ENCODE measurements at regions not wholly inside any gene's neighbourhood (a gene's known extent, or its start where the extent isn't known, plus 50 kb on each side); places are given as distances from the start of the nearest gene placed in this dataset.
"Not testable (repeated sequence)": the region's sequence is repeated elsewhere in the genome, so short reads cannot be mapped to it uniquely, and the experiment has no call there.

GRCh38 chr6:75031102-75031501 is 174.8 kb downstream of the COL12A1 start:
- not testable (repeated sequence) for H3K36me3 Mint-ChIP-seq (ENCODE audit: insufficient read depth); H3K4me1 Mint-ChIP-seq (ENCODE audit: low read depth); H3K4me3 Mint-ChIP-seq (ENCODE audit: low read depth); H3K27me3 Mint-ChIP-seq; H3K27ac Mint-ChIP-seq; H3K9me3 Mint-ChIP-seq (ENCODE audit: low read depth); DNase-seq (ENCODE audit: low spot score, unreplicated experiment)

DNA sequence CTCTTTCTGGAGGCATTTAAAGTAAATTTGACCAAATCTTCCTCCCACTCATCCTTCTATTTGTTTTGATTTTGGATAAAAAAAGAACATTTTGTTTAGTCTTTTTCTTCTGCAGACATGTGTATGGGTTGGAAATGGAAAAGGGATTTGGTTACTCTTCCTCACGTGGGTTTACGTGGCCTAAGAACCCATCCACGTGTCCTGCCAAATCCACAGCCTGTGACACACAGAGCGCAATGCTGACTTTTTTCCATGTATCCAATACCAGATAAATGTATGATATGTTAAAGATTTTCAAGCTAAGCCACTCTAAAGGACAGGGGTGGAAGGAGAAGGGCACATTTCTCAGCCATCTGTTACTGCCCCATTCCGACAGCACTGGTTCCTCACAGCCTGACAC is 176.5 kb downstream of the COL12A1 start:
- no peaks in the 10 kb centered on the region for H3K9me3 Mint-ChIP-seq (ENCODE audit: low read depth)
- no peak overlapping the region for H3K27ac Mint-ChIP-seq
- DNase-seq (ENCODE audit: low spot score, unreplicated experiment) = no peak
- no peaks in the 10 kb centered on the region for H3K36me3 Mint-ChIP-seq (ENCODE audit: insufficient read depth)
- TF ChIP-seq, protein P1, sequence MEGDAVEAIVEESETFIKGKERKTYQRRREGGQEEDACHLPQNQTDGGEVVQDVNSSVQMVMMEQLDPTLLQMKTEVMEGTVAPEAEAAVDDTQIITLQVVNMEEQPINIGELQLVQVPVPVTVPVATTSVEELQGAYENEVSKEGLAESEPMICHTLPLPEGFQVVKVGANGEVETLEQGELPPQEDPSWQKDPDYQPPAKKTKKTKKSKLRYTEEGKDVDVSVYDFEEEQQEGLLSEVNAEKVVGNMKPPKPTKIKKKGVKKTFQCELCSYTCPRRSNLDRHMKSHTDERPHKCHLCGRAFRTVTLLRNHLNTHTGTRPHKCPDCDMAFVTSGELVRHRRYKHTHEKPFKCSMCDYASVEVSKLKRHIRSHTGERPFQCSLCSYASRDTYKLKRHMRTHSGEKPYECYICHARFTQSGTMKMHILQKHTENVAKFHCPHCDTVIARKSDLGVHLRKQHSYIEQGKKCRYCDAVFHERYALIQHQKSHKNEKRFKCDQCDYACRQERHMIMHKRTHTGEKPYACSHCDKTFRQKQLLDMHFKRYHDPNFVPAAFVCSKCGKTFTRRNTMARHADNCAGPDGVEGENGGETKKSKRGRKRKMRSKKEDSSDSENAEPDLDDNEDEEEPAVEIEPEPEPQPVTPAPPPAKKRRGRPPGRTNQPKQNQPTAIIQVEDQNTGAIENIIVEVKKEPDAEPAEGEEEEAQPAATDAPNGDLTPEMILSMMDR (IDR thresholded peaks at IDR 0.05; ENCODE audit: unreplicated experiment) = no peak
- no peaks in the 10 kb centered on the region for H3K4me1 Mint-ChIP-seq (ENCODE audit: low read depth)
- H3K27me3 Mint-ChIP-seq = no peaks in the 10 kb centered on the region
- H3K4me3 Mint-ChIP-seq (ENCODE audit: low read depth) = no peak overlapping the region

- Mint-ChIP-seq H3K4me1 (ENCODE audit: low read depth) (no peaks in the 10 kb centered on the region), H3K27me3 (no peaks in the 10 kb centered on the region), H3K4me3 (ENCODE audit: low read depth) (no peak overlapping the region), H3K9me3 (ENCODE audit: low read depth) (no peaks in the 10 kb centered on the region), H3K27ac (no peak overlapping the region), H3K36me3 (ENCODE audit: insufficient read depth) (no peaks in the 10 kb centered on the region)
- DNase-seq (ENCODE audit: low spot score, unreplicated experiment) = no peak
- TF ChIP-seq, protein P1 (IDR thresholded peaks at IDR 0.05; ENCODE audit: unreplicated experiment) = no peak
These were observed 180.5 kb downstream of the COL12A1 start for GRCh38 chr6:75025371-75025770.

GRCh38 chr6:75024828-75025227 is 181.0 kb downstream of the COL12A1 start:
- no peak for DNase-seq (ENCODE audit: low spot score, unreplicated experiment)
- H3K4me1 Mint-ChIP-seq (ENCODE audit: low read depth) = no peaks in the 10 kb centered on the region
- H3K9me3 Mint-ChIP-seq (ENCODE audit: low read depth) = no peaks in the 10 kb centered on the region
- no peaks in the 10 kb centered on the region for H3K36me3 Mint-ChIP-seq (ENCODE audit: insufficient read depth)
- no peak overlapping the region for H3K27ac Mint-ChIP-seq
- H3K27me3 Mint-ChIP-seq = no peaks in the 10 kb centered on the region
- no peak overlapping the region for H3K4me3 Mint-ChIP-seq (ENCODE audit: low read depth)
- TF ChIP-seq, protein P1 (IDR thresholded peaks at IDR 0.05; ENCODE audit: unreplicated experiment) = no peak

DNA sequence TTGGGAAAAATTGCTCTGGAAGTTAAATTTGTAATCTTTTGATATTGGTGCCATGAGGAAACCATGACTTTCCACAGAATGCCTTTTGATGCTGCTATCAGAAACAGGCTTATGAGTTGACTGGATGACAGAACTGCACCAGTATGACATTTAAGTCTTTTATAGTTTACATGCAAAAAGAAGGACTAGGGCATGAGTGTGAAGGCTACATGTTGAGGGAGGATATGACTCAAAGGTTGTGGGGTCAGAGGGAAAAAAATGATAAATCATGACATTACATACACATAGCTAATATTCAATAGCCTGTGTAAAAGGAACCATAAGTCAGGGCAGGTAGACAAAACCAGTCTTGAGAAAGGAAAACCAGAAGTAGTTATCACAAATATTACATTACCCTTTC is 182.2 kb downstream of the COL12A1 start:
- H3K36me3 Mint-ChIP-seq (ENCODE audit: insufficient read depth) = no peaks in the 10 kb centered on the region
- TF ChIP-seq, protein P1 (IDR thresholded peaks at IDR 0.05; ENCODE audit: unreplicated experiment) = no peak
- H3K9me3 Mint-ChIP-seq (ENCODE audit: low read depth) = peaks cover 9% of the 10 kb centered on the region
- H3K27ac Mint-ChIP-seq = no peak overlapping the region
- no peak for DNase-seq (ENCODE audit: low spot score, unreplicated experiment)
- no peaks in the 10 kb centered on the region for H3K27me3 Mint-ChIP-seq
- H3K4me1 Mint-ChIP-seq (ENCODE audit: low read depth) = no peaks in the 10 kb centered on the region
- no peak overlapping the region for H3K4me3 Mint-ChIP-seq (ENCODE audit: low read depth)

GRCh38 chr6:75020971-75021370 is 184.9 kb downstream of the COL12A1 start:
- DNase-seq (ENCODE audit: low spot score, unreplicated experiment) = no peak

More at GRCh38 chr6:75020971-75021370, 184.9 kb downstream of the COL12A1 start:
- Mint-ChIP-seq H3K36me3 (ENCODE audit: insufficient read depth) (no peaks in the 10 kb centered on the region), H3K9me3 (ENCODE audit: low read depth) (peaks cover 9% of the 10 kb centered on the region), H3K4me1 (ENCODE audit: low read depth) (no peaks in the 10 kb centered on the region), H3K27ac (no peak overlapping the region), H3K4me3 (ENCODE audit: low read depth) (no peak overlapping the region), H3K27me3 (no peaks in the 10 kb centered on the region)
- TF ChIP-seq, protein P1 (IDR thresholded peaks at IDR 0.05; ENCODE audit: unreplicated experiment) = no peak
